Osteocyte (in vitro differentiated cells): ENCODE measurements at regions not wholly inside any gene's neighbourhood (a gene's known extent, or its start where the extent isn't known, plus 50 kb on each side); places are given as distances from the start of the nearest gene placed in this dataset.

Source experiments
- DNase-seq: peaks from one replicate; pipeline ENCODE4 v3.0.0; 2021; ENCODE audit warnings: mixed read lengths; ENCODE audit not compliant: unreplicated experiment; ENCODE audit errors: extremely low spot score
- H3K27ac Mint-ChIP-seq: one replicate; pipeline ENCODE4 v1.8.0; 2021; ENCODE audit warnings: mild to moderate bottlenecking, mixed read lengths; ENCODE audit not compliant: unreplicated experiment
- H3K27me3 Mint-ChIP-seq: one replicate; pipeline ENCODE4 v1.8.0; 2021; ENCODE audit warnings: mixed read lengths; ENCODE audit not compliant: unreplicated experiment
- H3K36me3 Mint-ChIP-seq: one replicate; pipeline ENCODE4 v1.8.0; 2021; ENCODE audit warnings: mixed read lengths; ENCODE audit not compliant: unreplicated experiment
- H3K4me1 Mint-ChIP-seq: one replicate; pipeline ENCODE4 v1.8.0; 2021; ENCODE audit warnings: mixed read lengths; ENCODE audit not compliant: unreplicated experiment
- H3K4me3 Mint-ChIP-seq: one replicate; pipeline ENCODE4 v1.8.0; 2021; ENCODE audit warnings: mild to moderate bottlenecking, moderate library complexity, mixed read lengths; ENCODE audit not compliant: unreplicated experiment
- H3K9me3 Mint-ChIP-seq: one replicate; pipeline ENCODE4 v1.8.0; 2021; ENCODE audit warnings: mixed read lengths; ENCODE audit not compliant: unreplicated experiment
- CTCF ChIP-seq: fragments of 200-600 bp; sonication (generic); IDR thresholded peaks from 2 replicates; pipeline ENCODE4 v1.5.0; 2021; ENCODE audit warnings: antibody characterized with exemption, mild to moderate bottlenecking, moderate library complexity

DNA sequence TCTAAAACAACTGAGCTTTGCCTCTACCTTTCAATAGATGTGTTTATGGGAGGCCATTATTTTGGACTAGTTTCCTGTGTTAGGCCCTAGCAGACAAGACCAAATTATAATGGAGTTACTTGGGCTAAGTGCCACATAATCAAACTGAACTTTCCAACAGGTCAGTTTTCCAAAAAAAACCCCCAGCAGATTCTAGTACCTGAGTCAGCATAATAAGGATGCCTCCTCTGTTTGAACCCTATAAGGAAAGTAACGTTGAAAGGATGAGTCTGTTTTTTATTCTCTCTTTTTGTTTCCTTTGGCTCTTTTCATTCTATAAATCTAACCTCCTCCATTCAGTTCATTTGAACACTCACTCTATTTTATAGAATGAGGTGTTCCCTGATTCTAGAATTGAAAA lies 148.1 kb upstream of the FAM3C start:
- Mint-ChIP-seq H3K4me3 (no peak overlapping the region), H3K9me3 (peaks cover 4% of the 10 kb centered on the region), H3K27me3 (no peaks in the 10 kb centered on the region), H3K36me3 (peaks cover 3% of the 10 kb centered on the region), H3K27ac (peak overlapping the region; percentile 59), H3K4me1 (peaks cover 18% of the 10 kb centered on the region)
- TF ChIP-seq CTCF, result no peak
- DNase-seq, result no peak

- Mint-ChIP-seq H3K36me3 (peaks cover 3% of the 10 kb centered on the region), H3K9me3 (peaks cover 4% of the 10 kb centered on the region), H3K27ac (no peak overlapping the region), H3K27me3 (no peaks in the 10 kb centered on the region), H3K4me3 (no peak overlapping the region), H3K4me1 (peaks cover 17% of the 10 kb centered on the region)
- no peak for DNase-seq
- TF ChIP-seq CTCF, result no peak
Measured at GRCh38 chr7:121541457-121541856, 145.3 kb upstream of the FAM3C start.

- TF ChIP-seq CTCF, result no peak
- no peaks in the 10 kb centered on the region for H3K27me3 Mint-ChIP-seq
- peaks cover 10% of the 10 kb centered on the region for H3K4me1 Mint-ChIP-seq
- no peaks in the 10 kb centered on the region for H3K9me3 Mint-ChIP-seq
- H3K4me3 Mint-ChIP-seq, result no peak overlapping the region
- no peaks in the 10 kb centered on the region for H3K36me3 Mint-ChIP-seq
- no peak for DNase-seq
- no peak overlapping the region for H3K27ac Mint-ChIP-seq
Measured at GRCh38 chr7:121540138-121540537, 144.0 kb upstream of the FAM3C start.

- H3K4me1 Mint-ChIP-seq, result peaks cover 3% of the 10 kb centered on the region
- H3K27me3 Mint-ChIP-seq, result no peaks in the 10 kb centered on the region
- no peak for DNase-seq
- H3K4me3 Mint-ChIP-seq, result no peak overlapping the region
- TF ChIP-seq CTCF, result no peak
- no peaks in the 10 kb centered on the region for H3K36me3 Mint-ChIP-seq
- no peaks in the 10 kb centered on the region for H3K9me3 Mint-ChIP-seq
- H3K27ac Mint-ChIP-seq, result no peak overlapping the region
Measured at GRCh38 chr7:121537031-121537430, 140.9 kb upstream of the FAM3C start.

GRCh38 chr7:121531175-121532070 lies 135.3 kb upstream of the FAM3C start:
- DNase-seq, result no peak
- no peaks in the 10 kb centered on the region for H3K9me3 Mint-ChIP-seq
- peak overlapping the region; percentile 55 for H3K27ac Mint-ChIP-seq
- peaks cover 23% of the 10 kb centered on the region for H3K4me1 Mint-ChIP-seq
- no peaks in the 10 kb centered on the region for H3K36me3 Mint-ChIP-seq
- TF ChIP-seq CTCF, result no peak
- H3K27me3 Mint-ChIP-seq, result no peaks in the 10 kb centered on the region
- no peak overlapping the region for H3K4me3 Mint-ChIP-seq
